Parathyroid adenoma (tissue), 2 donors: ENCODE measurements at regions not wholly inside any gene's neighbourhood (a gene's known extent, or its start where the extent isn't known, plus 50 kb on each side); places are given as distances from the start of the nearest gene placed in this dataset.
A peak's percentile ranks its signal among the peaks of the same experiment; 100 is the strongest.

Source experiments
- H2AFZ ChIP-seq: fragments of 300-600 bp; sonication (generic); one replicate; pipeline ENCODE4 v1.7.0; 2017; ENCODE audit warnings: antibody characterized with exemption, mild to moderate bottlenecking
- H3K27ac ChIP-seq: fragments of 300-600 bp; sonication (generic); one replicate; pipeline ENCODE4 v1.7.0; 2017
- H3K27me3 ChIP-seq: fragments of 300-600 bp; sonication (generic); one replicate; pipeline ENCODE4 v1.7.0; 2017; ENCODE audit warnings: low read length; ENCODE audit not compliant: control insufficient read depth, insufficient read depth
- H3K36me3 ChIP-seq: fragments of 300-600 bp; sonication (generic); one replicate; pipeline ENCODE4 v1.7.0; 2017; ENCODE audit warnings: low read length; ENCODE audit not compliant: control insufficient read depth, insufficient read depth
- H3K4me1 ChIP-seq: fragments of 300-600 bp; sonication (generic); one replicate; pipeline ENCODE4 v1.7.0; 2017; ENCODE audit warnings: control low read depth
- H3K4me2 ChIP-seq: fragments of 300-600 bp; sonication (generic); one replicate; pipeline ENCODE4 v1.7.0; 2017; ENCODE audit warnings: low read length
- H3K4me3 ChIP-seq: fragments of 300-600 bp; sonication (generic); one replicate; pipeline ENCODE4 v1.7.0; 2017; ENCODE audit warnings: low read depth, low read length
- H3K79me2 ChIP-seq: fragments of 300-600 bp; sonication (generic); one replicate; pipeline ENCODE4 v1.7.0; 2017; ENCODE audit warnings: control low read depth
- H3K9ac ChIP-seq: fragments of 300-600 bp; sonication (generic); one replicate; pipeline ENCODE4 v1.7.0; 2017; ENCODE audit warnings: mild to moderate bottlenecking
- H3K9me3 ChIP-seq: fragments of 300-600 bp; sonication (generic); one replicate; pipeline ENCODE4 v1.7.0; 2017; ENCODE audit warnings: low read length; ENCODE audit not compliant: control insufficient read depth
- CTCF ChIP-seq: fragments of 300-600 bp; sonication (generic); IDR thresholded peaks from one replicate; pipeline ENCODE4 v1.7.0; 2017; ENCODE audit warnings: antibody characterized with exemption, mild to moderate bottlenecking
- donor health status: primary hyperparathyroidism.

DNA sequence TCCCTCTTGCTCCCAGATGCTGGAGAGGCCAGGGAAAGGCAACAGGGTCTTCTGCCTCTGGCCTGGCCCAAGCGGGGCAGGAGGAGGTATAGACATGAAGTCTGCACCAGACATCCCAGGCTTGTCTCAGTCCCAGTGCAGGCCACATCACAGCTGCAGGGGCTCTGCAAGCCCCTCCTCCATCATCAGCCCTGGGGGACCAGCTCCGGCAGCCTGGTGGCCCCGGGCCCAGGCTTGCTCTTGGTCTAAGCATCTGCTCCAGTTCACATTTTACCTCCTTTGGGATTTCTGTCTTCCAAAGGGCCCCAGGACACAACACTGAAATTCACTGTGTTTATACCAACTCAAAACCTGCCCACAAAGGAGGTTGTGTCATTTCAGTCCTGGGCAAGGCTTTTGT lies 359.4 kb downstream of the ZNF536 start:
- Histone ChIP-seq H3K4me1 (no peaks in the 10 kb centered on the region), H3K9me3 (no peaks in the 10 kb centered on the region), H3K9ac (no peak overlapping the region), H3K36me3 (no peaks in the 10 kb centered on the region), H3K27ac (no peak overlapping the region), H3K4me3 (no peak overlapping the region), H3K4me2 (no peak overlapping the region), H3K27me3 (peaks cover 4% of the 10 kb centered on the region), H3K79me2 (no peaks in the 10 kb centered on the region), H2AFZ (no peak overlapping the region)
- no peak for TF ChIP-seq CTCF

DNA sequence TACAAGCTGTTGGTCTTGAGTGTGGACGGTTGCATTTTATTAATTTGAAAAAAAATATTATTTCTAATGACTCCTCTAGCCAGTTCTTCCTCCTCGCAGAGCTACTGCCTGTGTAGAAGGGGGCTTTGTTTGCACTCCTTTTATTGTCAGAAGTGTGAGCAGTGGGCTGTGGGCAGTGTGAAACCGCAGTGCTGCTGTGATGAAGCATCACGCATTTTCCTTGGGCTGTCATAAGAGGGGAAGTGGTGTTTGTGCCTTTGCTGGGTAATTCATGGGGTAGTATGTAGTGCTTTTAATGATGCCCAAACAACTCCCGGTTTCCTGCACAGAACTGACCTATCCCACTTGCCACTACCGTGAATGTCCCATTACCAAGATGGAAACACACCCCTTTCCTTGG lies 357.3 kb downstream of the ZNF536 start:
- no peak overlapping the region for H3K4me3 ChIP-seq
- no peaks in the 10 kb centered on the region for H3K79me2 ChIP-seq
- H3K9ac ChIP-seq: no peak overlapping the region
- H3K4me1 ChIP-seq: no peaks in the 10 kb centered on the region
- H2AFZ ChIP-seq: no peak overlapping the region
- H3K4me2 ChIP-seq: no peak overlapping the region
- TF ChIP-seq CTCF: no peak
- H3K27me3 ChIP-seq: no peaks in the 10 kb centered on the region
- no peaks in the 10 kb centered on the region for H3K9me3 ChIP-seq
- no peak overlapping the region for H3K27ac ChIP-seq
- no peaks in the 10 kb centered on the region for H3K36me3 ChIP-seq

DNA sequence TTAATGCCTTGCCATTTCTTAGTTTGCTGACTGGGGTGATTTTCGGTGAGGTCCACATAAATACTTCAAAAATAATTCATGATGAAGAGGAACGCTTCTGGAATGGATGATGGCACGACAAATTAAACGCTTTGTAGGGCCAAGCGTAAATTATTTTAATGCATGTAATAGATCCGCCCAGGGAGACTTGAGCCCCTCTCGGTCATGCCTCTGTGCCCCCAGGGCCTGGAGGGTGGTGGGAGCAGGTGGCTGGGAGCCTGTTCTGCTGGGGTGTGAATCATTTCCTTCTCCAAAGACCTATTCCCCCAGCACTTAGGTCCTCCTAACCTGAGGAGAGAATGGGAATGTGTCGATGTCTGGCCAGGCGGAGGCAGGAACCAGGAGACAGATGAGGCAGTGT lies 350.6 kb downstream of the ZNF536 start:
- H3K4me3 ChIP-seq: no peak overlapping the region
- H3K27me3 ChIP-seq: no peaks in the 10 kb centered on the region
- TF ChIP-seq CTCF: no peak
- H3K36me3 ChIP-seq: no peaks in the 10 kb centered on the region
- H3K27ac ChIP-seq: no peak overlapping the region
- no peak overlapping the region for H3K9ac ChIP-seq
- H3K4me2 ChIP-seq: no peak overlapping the region
- H3K79me2 ChIP-seq: no peaks in the 10 kb centered on the region
- H3K4me1 ChIP-seq: no peaks in the 10 kb centered on the region
- no peaks in the 10 kb centered on the region for H3K9me3 ChIP-seq
- H2AFZ ChIP-seq: no peak overlapping the region

GRCh38 chr19:30722186-30722585 lies 350.0 kb downstream of the ZNF536 start:
- H3K4me2 ChIP-seq: no peak overlapping the region
- no peak for TF ChIP-seq CTCF
- no peaks in the 10 kb centered on the region for H3K9me3 ChIP-seq
- no peak overlapping the region for H2AFZ ChIP-seq
- H3K4me1 ChIP-seq: no peaks in the 10 kb centered on the region
- H3K79me2 ChIP-seq: no peaks in the 10 kb centered on the region
- no peak overlapping the region for H3K27ac ChIP-seq
- H3K4me3 ChIP-seq: no peak overlapping the region
- H3K36me3 ChIP-seq: no peaks in the 10 kb centered on the region
- H3K27me3 ChIP-seq: no peaks in the 10 kb centered on the region
- no peak overlapping the region for H3K9ac ChIP-seq

DNA sequence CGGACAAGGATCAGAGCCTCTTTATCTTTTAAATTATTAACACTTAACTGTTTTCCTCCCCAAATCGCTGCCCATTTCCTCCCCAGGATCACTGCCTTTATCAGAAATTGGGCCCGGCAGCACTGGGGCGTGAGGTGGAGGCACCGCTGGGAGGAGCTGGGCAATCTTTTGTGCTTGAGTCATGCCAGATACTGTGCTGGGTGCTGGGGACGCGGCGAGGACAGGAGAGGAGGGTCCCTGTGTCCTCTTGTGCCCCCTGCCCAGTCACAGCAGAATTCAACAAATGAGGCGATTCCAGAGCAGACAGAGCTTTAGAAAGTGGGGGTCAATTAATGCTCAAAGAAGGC lies 347.8 kb downstream of the ZNF536 start:
- peak overlapping the region; percentile 91 for H3K4me2 ChIP-seq
- H3K27me3 ChIP-seq: no peaks in the 10 kb centered on the region
- H3K4me3 ChIP-seq: peak overlapping the region; percentile 63
- H3K79me2 ChIP-seq: no peaks in the 10 kb centered on the region
- H3K36me3 ChIP-seq: no peaks in the 10 kb centered on the region
- H3K9ac ChIP-seq: no peak overlapping the region
- H3K9me3 ChIP-seq: no peaks in the 10 kb centered on the region
- TF ChIP-seq CTCF: no peak
- peak overlapping the region; percentile 97 for H2AFZ ChIP-seq
- H3K27ac ChIP-seq: peak overlapping the region; percentile 69
- no peaks in the 10 kb centered on the region for H3K4me1 ChIP-seq
